Endodermal cell (in vitro differentiated cells): ENCODE measurements at regions not wholly inside any gene's neighbourhood (a gene's known extent, or its start where the extent isn't known, plus 50 kb on each side); places are given as distances from the start of the nearest gene placed in this dataset.
"Not testable (repeated sequence)": the region's sequence is repeated elsewhere in the genome, so short reads cannot be mapped to it uniquely, and the experiment has no call there.

ENCODE experiments used
- DNase-seq: peaks from one replicate; pipeline ENCODE4 v3.0.0-alpha.2; 2017
- H3K27ac ChIP-seq: 2 replicates; pipeline ENCODE4 v1.5.1; 2013; ENCODE audit warnings: mild to moderate bottlenecking, low read depth, low read length, moderate library complexity
- H3K27me3 ChIP-seq: 2 replicates; pipeline ENCODE4 v1.6.1; 2013; ENCODE audit warnings: mild to moderate bottlenecking, low read length, moderate library complexity; ENCODE audit not compliant: insufficient read depth, control insufficient read depth, poor library complexity, severe bottlenecking
- H3K36me3 ChIP-seq: 2 replicates; pipeline ENCODE4 v1.7.0; 2013; ENCODE audit warnings: mild to moderate bottlenecking, low read length, moderate library complexity; ENCODE audit not compliant: control insufficient read depth, insufficient read depth
- H3K4me1 ChIP-seq: one replicate; pipeline ENCODE4 v1.7.0; 2013; ENCODE audit warnings: low read length; ENCODE audit not compliant: control insufficient read depth, insufficient read depth
- H3K4me3 ChIP-seq: 2 replicates; pipeline ENCODE4 v1.5.1; 2013; ENCODE audit warnings: mild to moderate bottlenecking, low read length, moderate library complexity
- H3K9ac ChIP-seq: 2 replicates; pipeline ENCODE4 v1.6.1; 2013; ENCODE audit warnings: mild to moderate bottlenecking, low read length, moderate library complexity; ENCODE audit not compliant: poor library complexity, severe bottlenecking; ENCODE audit errors: extremely low read depth
- H3K9me3 ChIP-seq: 2 replicates; pipeline ENCODE4 v1.6.1; 2013; ENCODE audit warnings: mild to moderate bottlenecking, low read length, moderate library complexity; ENCODE audit not compliant: control insufficient read depth
- H3K27ac Mint-ChIP-seq: 2 replicates; pipeline ENCODE4 v1.8.0; 2020; ENCODE audit warnings: mixed read lengths
- H3K27me3 Mint-ChIP-seq: 2 replicates; pipeline ENCODE4 v1.8.0; 2021; ENCODE audit warnings: mild to moderate bottlenecking, mixed read lengths; ENCODE audit not compliant: insufficient read depth
- H3K36me3 Mint-ChIP-seq: 2 replicates; pipeline ENCODE4 v1.8.0; 2020; ENCODE audit warnings: low read depth, mixed read lengths
- H3K4me1 Mint-ChIP-seq: 2 replicates; pipeline ENCODE4 v1.8.0; 2020; ENCODE audit warnings: mixed read lengths
- H3K4me3 Mint-ChIP-seq: 2 replicates; pipeline ENCODE4 v1.8.0; 2020; ENCODE audit warnings: mild to moderate bottlenecking, moderate library complexity, mixed read lengths
- H3K9me3 Mint-ChIP-seq: 2 replicates; pipeline ENCODE4 v1.8.0; 2020; ENCODE audit warnings: mild to moderate bottlenecking, mixed read lengths
- CTCF ChIP-seq: fragments of 200-600 bp; sonication (generic); conservative IDR thresholded peaks from 2 replicates; pipeline ENCODE4 v1.5.0; 2021; ENCODE audit warnings: antibody characterized with exemption, mild to moderate bottlenecking
- WGBS, 2 experiments: methylation state at CpG; one replicate each; pipeline versions ENCODE4 v1.1.5 to v1.1.7; 2013; ENCODE audit warnings: missing lambda C conversion rate in 2 of 2, mixed read lengths in 1 of 2; ENCODE audit not compliant: insufficient coverage in 1 of 2, insufficient read length in 1 of 2; 5-methylcytosine and 5-hydroxymethylcytosine counted together

GRCh38 chr17:64778240-64779097, 116.4 kb upstream of the SMURF2 start:
- peaks cover 21% of the 10 kb centered on the region for H3K4me1 Mint-ChIP-seq
- DNase-seq: peak; percentile 89
- 2 to 3% methylated on average over 26 to 107 of the region's 107 CpGs for WGBS, 2 experiments
- Histone ChIP-seq H3K36me3 (no peaks in the 10 kb centered on the region), H3K27ac (no peak overlapping the region), H3K4me3 (no peak overlapping the region), H3K4me1 (peaks cover 4% of the 10 kb centered on the region), H3K27me3 (peaks cover 72% of the 10 kb centered on the region), H3K9me3 (no peaks in the 10 kb centered on the region), H3K9ac (no peak overlapping the region)
- H3K27me3 Mint-ChIP-seq: peaks cover 83% of the 10 kb centered on the region
- TF ChIP-seq CTCF: no peak
- no peaks in the 10 kb centered on the region for H3K9me3 Mint-ChIP-seq
- no peaks in the 10 kb centered on the region for H3K36me3 Mint-ChIP-seq
- peak overlapping the region; percentile 38 for H3K4me3 Mint-ChIP-seq
- H3K27ac Mint-ChIP-seq: no peak overlapping the region

GRCh38 chr17:64777415-64778239, 115.5 kb upstream of the SMURF2 start:
- Histone ChIP-seq H3K9me3 (no peaks in the 10 kb centered on the region), H3K36me3 (no peaks in the 10 kb centered on the region), H3K27me3 (peaks cover 72% of the 10 kb centered on the region), H3K9ac (no peak overlapping the region), H3K4me1 (peaks cover 4% of the 10 kb centered on the region), H3K27ac (no peak overlapping the region), H3K4me3 (no peak overlapping the region)
- peaks cover 76% of the 10 kb centered on the region for H3K27me3 Mint-ChIP-seq
- H3K4me1 Mint-ChIP-seq: peaks cover 24% of the 10 kb centered on the region
- WGBS, 2 experiments: 12% methylated on average over 4 to 20 of the region's 21 CpGs
- H3K9me3 Mint-ChIP-seq: no peaks in the 10 kb centered on the region
- no peaks in the 10 kb centered on the region for H3K36me3 Mint-ChIP-seq
- no peak overlapping the region for H3K27ac Mint-ChIP-seq
- H3K4me3 Mint-ChIP-seq: peak overlapping the region; percentile 38
- TF ChIP-seq CTCF: no peak
- peak; percentile 71 for DNase-seq

- H3K36me3 ChIP-seq, H3K9me3 Mint-ChIP-seq, H3K27ac Mint-ChIP-seq, H3K9ac ChIP-seq, H3K4me1 ChIP-seq, H3K4me3 ChIP-seq, H3K9me3 ChIP-seq, H3K36me3 Mint-ChIP-seq, H3K27ac ChIP-seq: not testable (repeated sequence)
- peak; percentile 99 for DNase-seq
- H3K4me1 Mint-ChIP-seq: peaks cover 18% of the 10 kb centered on the region
- WGBS, 2 experiments: 5 to 20% methylated on average over 11 to 37 of the region's 38 CpGs
- H3K27me3 Mint-ChIP-seq: peaks cover 68% of the 10 kb centered on the region
- peak overlapping the region; percentile 23 for H3K4me3 Mint-ChIP-seq
- H3K27me3 ChIP-seq: peaks cover 67% of the 10 kb centered on the region
- peak; percentile 95 for TF ChIP-seq CTCF
Measured at GRCh38 chr17:64776720-64777414, 114.8 kb upstream of the SMURF2 start.
